Dendritic cell treated with granulocyte-macrophage colony-stimulating factor and Interleukin-4, amounts not matched to agents 40 ng/mL and 50 ng/mL, for 4 days (primary cell): ENCODE measurements at regions not wholly inside any gene's neighbourhood (a gene's known extent, or its start where the extent isn't known, plus 50 kb on each side); places are given as distances from the start of the nearest gene placed in this dataset.

ENCODE experiments used
- H3K27ac Mint-ChIP-seq: one replicate; pipeline ENCODE4 v1.8.0; 2022; ENCODE audit warnings: mild to moderate bottlenecking, mixed read lengths
- H3K27me3 Mint-ChIP-seq: one replicate; pipeline ENCODE4 v1.8.0; 2022; ENCODE audit warnings: mild to moderate bottlenecking, mixed read lengths
- H3K36me3 Mint-ChIP-seq: one replicate; pipeline ENCODE4 v1.8.0; 2022; ENCODE audit warnings: low read depth, mixed read lengths
- H3K4me1 Mint-ChIP-seq: one replicate; pipeline ENCODE4 v1.8.0; 2022; ENCODE audit warnings: low read depth, mixed read lengths
- H3K4me3 Mint-ChIP-seq: one replicate; pipeline ENCODE4 v1.8.0; 2022; ENCODE audit warnings: mild to moderate bottlenecking, moderate library complexity, mixed read lengths
- H3K9me3 Mint-ChIP-seq: one replicate; pipeline ENCODE4 v1.8.0; 2022; ENCODE audit warnings: mixed read lengths
- intact Hi-C: fragments of 100-400 bp; cut with micrococcal nuclease; formaldehyde crosslinking; loops from one replicate; pipeline ENCODE4 v1.15.0; 2022

DNA sequence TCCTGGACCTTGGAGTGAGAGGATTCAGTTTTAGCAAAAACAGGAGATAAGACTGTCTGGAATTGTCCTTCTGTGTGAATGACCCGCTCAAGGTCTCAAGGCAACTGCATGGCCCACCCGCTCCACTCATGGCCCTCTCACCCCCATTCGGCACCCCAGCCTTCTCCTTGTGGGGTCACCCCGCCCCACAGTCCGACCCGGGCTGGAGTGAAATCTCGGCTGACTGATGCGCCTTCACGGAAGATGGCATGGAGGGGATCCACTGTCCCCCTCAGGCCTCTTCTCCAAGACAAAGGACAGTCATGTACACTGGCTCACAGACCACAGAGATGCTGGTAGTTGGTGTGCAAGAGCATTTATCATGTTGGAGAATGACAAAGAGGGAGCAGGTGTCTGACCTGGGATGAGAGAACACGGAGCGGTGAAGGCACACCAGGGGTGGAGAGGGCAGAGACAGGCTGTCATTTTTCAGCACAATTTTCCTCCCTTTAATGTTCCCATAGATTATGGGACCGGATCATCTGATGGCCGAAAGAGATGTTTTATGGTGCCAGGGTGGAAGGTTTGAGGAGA lies 391.9 kb upstream of the TNRC6C start:
- Mint-ChIP-seq H3K36me3 (no peaks in the 10 kb centered on the region), H3K4me3 (no peak overlapping the region), H3K9me3 (no peaks in the 10 kb centered on the region), H3K4me1 (peaks cover 10% of the 10 kb centered on the region), H3K27me3 (peaks cover 42% of the 10 kb centered on the region), H3K27ac (no peak overlapping the region)
- intact Hi-C loops, result no loop called here

DNA sequence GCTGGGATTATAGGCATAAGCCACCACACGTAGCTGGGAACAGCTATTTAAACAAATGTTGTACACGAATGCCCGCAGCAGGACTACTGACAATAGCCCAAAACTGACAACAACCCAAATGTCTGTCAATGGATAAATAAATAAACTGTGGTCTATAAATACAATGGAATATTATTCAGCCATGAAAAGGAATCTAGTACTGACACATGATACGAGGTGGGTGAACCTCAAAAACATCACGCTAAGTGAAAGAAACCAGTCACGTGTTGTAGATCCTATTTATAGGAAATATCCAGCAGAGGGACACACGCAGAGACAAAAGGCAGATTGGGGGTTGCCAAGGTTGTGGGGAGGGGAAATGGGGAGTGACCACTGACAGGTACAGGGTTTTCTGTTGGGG lies 390.0 kb upstream of the TNRC6C start:
- Mint-ChIP-seq H3K27ac (no peak overlapping the region), H3K27me3 (peaks cover 55% of the 10 kb centered on the region), H3K4me1 (peaks cover 27% of the 10 kb centered on the region), H3K4me3 (no peak overlapping the region), H3K36me3 (no peaks in the 10 kb centered on the region), H3K9me3 (no peaks in the 10 kb centered on the region)
- intact Hi-C loops, result no loop called here

DNA sequence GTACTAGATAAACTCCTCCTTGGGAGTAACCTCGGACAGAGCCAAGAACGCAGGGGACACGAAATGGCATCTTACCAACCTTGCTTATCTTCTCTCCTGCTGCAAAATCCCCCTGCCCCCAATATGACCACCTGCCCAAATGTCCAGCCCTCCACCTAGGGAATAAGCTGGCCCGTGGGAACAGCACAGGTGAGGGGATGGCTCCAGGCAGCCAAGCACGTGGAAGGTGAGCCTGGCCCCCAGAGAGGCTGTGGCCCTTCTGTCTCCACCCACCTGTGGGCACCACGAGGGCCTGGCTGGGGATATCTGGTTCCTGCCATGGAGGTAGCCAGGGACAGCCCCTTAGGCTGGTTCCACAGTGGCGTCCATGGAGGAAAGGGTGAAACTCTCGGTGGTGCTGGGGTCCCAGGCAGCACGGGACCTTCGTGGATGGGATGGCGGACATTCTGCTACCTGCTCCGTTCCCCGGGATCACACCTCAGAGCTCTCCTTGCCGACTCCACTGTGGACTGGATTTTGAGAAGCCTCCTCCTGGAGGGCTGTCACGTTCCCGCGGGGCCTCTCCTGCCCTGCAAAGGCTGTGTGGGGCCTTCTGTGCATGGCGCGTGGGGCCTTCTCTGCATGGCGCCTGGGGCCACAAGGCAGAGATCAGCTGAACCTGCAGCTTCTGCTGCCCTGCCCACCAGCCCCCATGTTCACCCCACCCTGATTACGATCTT lies 388.5 kb upstream of the TNRC6C start:
- Mint-ChIP-seq H3K27ac (no peak overlapping the region), H3K36me3 (no peaks in the 10 kb centered on the region), H3K9me3 (no peaks in the 10 kb centered on the region), H3K27me3 (peaks cover 55% of the 10 kb centered on the region), H3K4me3 (no peak overlapping the region), H3K4me1 (peaks cover 41% of the 10 kb centered on the region)
- intact Hi-C loops, result no loop called here

DNA sequence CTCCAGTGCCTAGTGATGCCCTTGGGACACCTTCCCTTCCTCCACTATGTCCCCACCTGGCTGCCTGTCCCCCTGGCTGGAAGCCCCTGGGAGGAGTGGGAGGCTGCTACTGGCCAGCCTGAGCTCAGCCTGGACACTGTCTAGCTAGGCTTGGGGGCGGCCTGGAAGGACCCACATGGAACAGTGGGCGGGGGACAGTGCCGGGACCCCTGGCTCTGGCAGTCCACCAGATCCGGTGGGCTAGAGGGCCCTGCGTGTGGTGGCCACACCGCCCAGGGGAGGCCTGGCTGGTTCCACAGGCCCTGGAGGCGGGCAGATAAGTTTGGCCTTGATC lies 388.0 kb upstream of the TNRC6C start:
- intact Hi-C loops, result no loop called here
- Mint-ChIP-seq H3K27ac (no peak overlapping the region), H3K4me1 (peaks cover 46% of the 10 kb centered on the region), H3K4me3 (no peak overlapping the region), H3K27me3 (peaks cover 55% of the 10 kb centered on the region), H3K36me3 (no peaks in the 10 kb centered on the region), H3K9me3 (no peaks in the 10 kb centered on the region)

DNA sequence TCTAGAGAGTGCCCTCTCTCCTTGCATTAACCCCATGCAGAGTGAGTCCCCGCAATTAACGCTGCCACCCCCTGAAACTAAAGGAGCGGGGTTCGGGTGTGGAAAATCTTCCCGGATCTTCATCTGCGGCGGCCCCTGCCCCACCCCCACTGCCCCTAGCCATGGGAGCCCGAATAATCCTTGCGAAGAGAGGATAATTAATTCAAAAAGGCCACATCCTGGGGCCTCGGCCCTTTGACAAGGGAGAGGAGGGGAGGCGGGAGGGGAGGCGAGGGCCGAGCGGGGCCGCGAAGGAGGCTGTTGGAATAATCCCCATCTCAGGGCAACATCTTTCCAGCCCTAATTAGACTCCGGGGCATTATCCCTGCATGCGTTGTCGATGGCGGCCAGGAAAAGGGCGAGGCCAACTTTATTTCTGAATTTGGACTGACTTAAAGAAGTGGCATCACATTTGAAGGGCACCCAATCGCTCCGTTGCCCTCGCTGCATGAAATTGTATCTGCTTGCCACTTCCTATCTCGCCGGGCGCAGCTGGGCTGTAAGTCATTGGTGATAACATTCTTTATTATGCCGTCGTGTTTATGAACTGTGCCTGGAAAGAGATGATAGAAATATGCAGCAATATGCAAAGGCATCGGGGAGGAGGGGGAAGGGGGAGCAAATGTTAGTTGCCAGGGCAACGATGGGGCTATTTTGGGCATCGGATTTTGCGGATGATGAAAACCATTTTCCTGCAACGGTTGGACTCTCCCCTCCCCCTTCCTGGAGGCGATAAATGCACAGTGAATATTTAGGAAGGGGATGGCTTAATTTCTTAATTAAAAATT lies 387.1 kb upstream of the TNRC6C start:
- Mint-ChIP-seq H3K27ac (no peak overlapping the region), H3K36me3 (no peaks in the 10 kb centered on the region), H3K4me3 (peak overlapping the region; percentile 45), H3K9me3 (no peaks in the 10 kb centered on the region), H3K27me3 (peaks cover 58% of the 10 kb centered on the region), H3K4me1 (peaks cover 55% of the 10 kb centered on the region)
- intact Hi-C loops, result no loop called here

DNA sequence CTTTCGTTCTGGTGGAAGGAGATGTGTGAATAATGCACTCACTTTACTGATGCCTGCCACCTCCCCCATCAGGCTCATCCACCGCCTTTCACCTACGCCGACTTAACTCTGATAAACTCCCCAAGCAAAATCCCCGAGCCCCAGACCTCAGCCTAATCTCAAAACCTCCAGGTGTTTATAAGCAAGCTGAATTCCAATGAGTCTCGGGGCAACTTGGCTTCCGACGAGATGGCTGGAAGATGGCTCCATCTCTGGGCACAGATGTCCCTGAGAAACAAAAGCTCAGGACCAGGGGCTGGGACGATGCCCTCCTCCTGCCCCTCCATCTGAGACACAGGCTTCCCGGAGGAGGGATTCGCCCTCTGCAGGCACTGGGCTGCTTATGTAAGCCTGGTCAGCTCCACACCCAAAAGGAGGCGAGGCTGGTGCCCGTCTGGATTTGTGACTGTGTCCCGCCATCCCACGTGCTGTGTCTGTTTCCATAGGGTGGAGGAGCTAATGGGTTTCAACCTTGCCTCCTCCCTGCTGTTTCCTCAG lies 386.4 kb upstream of the TNRC6C start:
- Mint-ChIP-seq H3K4me3 (peak overlapping the region; percentile 45), H3K9me3 (no peaks in the 10 kb centered on the region), H3K27me3 (peaks cover 60% of the 10 kb centered on the region), H3K27ac (no peak overlapping the region), H3K36me3 (no peaks in the 10 kb centered on the region), H3K4me1 (peaks cover 61% of the 10 kb centered on the region)
- intact Hi-C loops, result no loop called here

DNA sequence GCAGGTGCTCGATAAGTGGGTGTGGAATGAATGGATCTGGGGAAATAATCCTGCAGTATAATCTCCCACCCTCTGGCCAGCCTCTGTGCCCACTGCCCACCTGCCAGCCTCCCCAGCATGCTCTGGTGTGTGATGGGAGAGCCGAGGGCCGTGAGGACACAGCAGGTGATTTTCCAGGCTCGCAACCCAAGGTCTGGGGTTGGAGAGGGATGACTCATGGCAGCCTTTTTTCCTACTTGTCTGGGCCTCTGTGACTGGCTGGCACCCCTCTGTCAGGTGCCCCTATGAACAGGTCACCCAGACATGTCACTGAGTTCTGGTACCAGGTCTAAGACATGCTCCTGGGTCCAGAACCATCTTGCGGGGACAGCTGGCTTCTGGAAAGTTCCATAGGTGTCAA lies 385.7 kb upstream of the TNRC6C start:
- intact Hi-C loops, result no loop called here
- H3K27ac Mint-ChIP-seq, result no peak overlapping the region
- no peaks in the 10 kb centered on the region for H3K9me3 Mint-ChIP-seq
- no peak overlapping the region for H3K4me3 Mint-ChIP-seq
- no peaks in the 10 kb centered on the region for H3K36me3 Mint-ChIP-seq
- peaks cover 62% of the 10 kb centered on the region for H3K27me3 Mint-ChIP-seq
- H3K4me1 Mint-ChIP-seq, result peaks cover 61% of the 10 kb centered on the region

DNA sequence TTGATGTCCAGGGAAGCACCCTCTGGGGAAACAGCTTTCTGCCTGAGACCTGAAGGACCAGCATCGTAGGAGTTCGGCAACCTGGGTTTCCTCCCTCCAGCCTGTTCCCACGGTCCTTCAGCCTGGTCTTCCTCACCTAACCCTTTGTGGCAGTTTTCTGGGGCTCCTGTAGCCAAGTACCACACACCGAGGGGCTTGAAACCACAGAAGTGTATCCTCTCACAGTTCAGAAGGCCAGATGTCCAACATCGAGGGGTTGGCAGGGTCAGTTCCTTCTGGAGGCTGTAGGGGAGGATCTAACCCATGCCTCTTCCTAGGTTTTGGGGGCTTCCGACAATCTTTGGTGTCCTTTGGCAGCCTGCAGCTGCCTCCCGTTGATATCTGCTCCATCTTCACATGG lies 381.0 kb upstream of the TNRC6C start:
- intact Hi-C loops, result no loop called here
- H3K4me1 Mint-ChIP-seq, result peaks cover 70% of the 10 kb centered on the region
- H3K27me3 Mint-ChIP-seq, result peaks cover 33% of the 10 kb centered on the region
- H3K36me3 Mint-ChIP-seq, result no peaks in the 10 kb centered on the region
- no peak overlapping the region for H3K4me3 Mint-ChIP-seq
- no peaks in the 10 kb centered on the region for H3K9me3 Mint-ChIP-seq
- H3K27ac Mint-ChIP-seq, result no peak overlapping the region

DNA sequence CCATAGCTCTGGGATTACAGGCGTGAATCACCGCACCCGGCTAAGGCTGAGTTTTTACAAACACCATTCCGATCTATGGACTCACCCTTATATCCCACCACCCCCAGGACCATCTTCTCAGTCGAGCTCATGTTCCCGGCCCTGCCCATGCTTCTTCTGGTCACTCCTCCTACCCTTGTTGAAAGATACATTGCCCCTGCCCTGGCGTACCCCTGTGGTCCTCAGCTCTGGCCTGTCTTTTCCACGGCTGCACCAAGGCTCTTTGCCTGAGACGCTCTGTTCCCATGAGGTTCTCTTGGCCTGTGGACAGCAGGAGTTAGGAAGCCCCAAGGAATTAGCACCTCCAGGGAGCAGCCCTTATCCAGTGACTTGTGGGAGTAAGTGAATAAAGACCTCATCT lies 379.4 kb upstream of the TNRC6C start:
- Mint-ChIP-seq H3K9me3 (no peaks in the 10 kb centered on the region), H3K4me1 (peaks cover 57% of the 10 kb centered on the region), H3K4me3 (peak overlapping the region; percentile 46), H3K27me3 (peaks cover 24% of the 10 kb centered on the region), H3K27ac (peak overlapping the region; percentile 93), H3K36me3 (no peaks in the 10 kb centered on the region)
- intact Hi-C loops, result no loop called here

DNA sequence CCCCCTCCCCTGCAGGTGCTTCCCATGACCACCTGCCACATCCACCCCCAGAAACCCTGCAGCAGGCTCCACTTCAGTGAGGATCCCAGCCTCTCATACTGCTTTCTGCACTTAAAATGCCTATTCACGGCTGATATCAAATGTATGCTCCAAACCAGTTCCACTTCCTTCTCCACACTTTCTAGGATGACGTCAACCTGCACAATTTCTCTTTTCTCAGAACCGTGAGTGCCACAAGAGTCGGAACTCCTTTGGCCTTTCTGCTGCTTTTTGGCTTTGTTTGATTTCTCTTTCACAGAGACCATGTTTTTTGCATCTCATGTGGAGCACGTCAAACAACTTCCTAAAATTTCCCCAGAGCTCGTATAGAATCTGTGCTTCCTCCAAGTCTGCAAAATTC lies 378.8 kb upstream of the TNRC6C start:
- Mint-ChIP-seq H3K27me3 (peaks cover 21% of the 10 kb centered on the region), H3K4me1 (peaks cover 51% of the 10 kb centered on the region), H3K4me3 (peak overlapping the region; percentile 46), H3K36me3 (no peaks in the 10 kb centered on the region), H3K27ac (peak overlapping the region; percentile 93), H3K9me3 (no peaks in the 10 kb centered on the region)
- intact Hi-C loops, result no loop called here

DNA sequence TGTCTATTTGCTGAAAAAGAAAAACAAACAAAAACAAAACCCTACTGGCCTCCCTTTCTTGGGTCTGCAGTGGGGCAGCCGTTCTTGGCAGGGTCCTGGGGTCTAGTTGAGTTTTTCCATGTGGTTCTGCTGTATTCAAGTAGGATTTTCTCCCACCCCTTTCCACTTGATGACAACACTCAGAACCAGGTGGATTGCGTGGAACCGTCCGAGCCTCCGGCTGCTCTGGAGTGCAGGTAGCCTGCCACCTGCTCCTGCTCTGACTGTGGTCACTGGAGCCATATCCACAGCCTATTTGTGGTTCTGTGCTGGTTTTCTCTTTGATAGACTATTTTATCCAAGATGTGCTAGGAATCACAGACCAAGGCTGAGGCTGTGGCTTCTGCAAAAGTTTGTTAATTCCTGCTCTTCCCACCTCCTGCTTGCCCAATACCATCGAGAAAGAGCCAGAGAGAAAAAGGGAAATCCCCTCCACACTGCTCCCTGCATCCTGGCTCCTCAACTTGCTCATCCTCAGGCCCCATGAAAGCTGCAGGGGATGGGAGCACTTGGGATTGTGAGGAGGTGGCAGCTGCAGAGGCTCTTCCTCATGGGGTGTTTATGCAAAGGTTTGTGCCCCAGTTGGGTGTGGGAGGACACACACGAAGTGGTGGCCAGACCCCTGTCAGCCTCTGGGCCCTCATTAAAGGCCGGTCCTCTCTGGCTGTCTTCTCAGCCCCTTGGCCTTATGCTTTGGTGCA lies 377.8 kb upstream of the TNRC6C start:
- no peaks in the 10 kb centered on the region for H3K36me3 Mint-ChIP-seq
- no peak overlapping the region for H3K4me3 Mint-ChIP-seq
- H3K27ac Mint-ChIP-seq, result peak overlapping the region; percentile 93
- intact Hi-C loops, result no loop called here
- H3K9me3 Mint-ChIP-seq, result no peaks in the 10 kb centered on the region
- peaks cover 41% of the 10 kb centered on the region for H3K4me1 Mint-ChIP-seq
- peaks cover 20% of the 10 kb centered on the region for H3K27me3 Mint-ChIP-seq

DNA sequence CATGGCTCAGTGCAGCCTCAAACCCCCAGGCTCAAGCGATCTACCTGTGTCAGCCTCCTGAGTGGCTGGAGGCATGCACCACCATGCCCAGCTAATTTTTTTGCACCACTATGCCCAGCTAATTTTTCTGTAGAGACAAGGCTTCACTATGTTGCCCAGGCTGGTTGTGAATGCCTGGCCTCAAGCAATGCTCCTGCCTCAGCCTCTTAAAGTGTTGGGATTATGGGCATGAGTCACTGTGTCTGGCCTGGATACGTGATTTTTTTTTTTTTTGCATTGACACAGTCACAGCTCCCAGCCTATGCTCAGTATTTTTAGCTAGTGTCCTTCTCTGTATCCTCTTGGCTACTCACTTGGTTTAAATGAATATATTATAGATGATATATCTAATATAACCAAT lies 377.0 kb upstream of the TNRC6C start:
- Mint-ChIP-seq H3K9me3 (peaks cover under 1% of the 10 kb centered on the region), H3K4me3 (no peak overlapping the region), H3K27ac (peak overlapping the region; percentile 93), H3K4me1 (peaks cover 33% of the 10 kb centered on the region), H3K27me3 (peaks cover 14% of the 10 kb centered on the region), H3K36me3 (no peaks in the 10 kb centered on the region)
- intact Hi-C loops, result no loop called here

DNA sequence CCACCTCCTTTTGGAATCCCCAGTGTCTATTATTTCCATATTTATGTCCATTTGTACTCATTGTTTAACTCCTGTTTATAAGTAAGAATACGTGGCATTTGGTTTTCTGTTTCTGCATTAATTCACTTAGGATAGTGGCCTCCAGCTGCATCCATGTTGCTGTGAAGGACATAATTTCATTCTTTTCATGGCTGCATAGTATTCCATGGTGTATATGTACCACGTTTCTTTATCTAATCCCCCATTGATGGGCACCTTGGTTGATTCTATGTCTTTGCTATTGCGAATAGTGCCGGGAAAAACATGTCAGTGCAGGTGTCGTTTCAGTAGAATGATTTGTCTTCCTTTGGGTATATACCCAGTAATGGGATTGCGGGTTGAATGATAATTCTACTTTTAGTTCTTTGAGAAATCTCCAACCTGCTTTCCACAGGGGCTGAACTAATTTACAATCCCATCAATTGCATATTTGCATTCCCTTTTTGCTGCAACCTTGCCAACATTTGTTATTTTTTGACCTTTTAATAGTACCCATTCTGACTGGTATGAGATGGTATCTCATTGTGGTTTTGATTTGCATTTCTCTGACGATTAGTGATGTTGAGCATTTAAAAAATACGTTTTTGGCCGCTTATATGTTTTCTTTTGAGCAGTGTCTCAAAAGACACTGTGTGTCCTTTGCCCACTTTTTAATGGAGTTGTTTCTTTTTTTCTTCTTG lies 373.2 kb upstream of the TNRC6C start:
- peaks cover 16% of the 10 kb centered on the region for H3K9me3 Mint-ChIP-seq
- H3K36me3 Mint-ChIP-seq, result no peaks in the 10 kb centered on the region
- H3K27ac Mint-ChIP-seq, result no peak overlapping the region
- intact Hi-C loops, result no loop called here
- H3K4me1 Mint-ChIP-seq, result peaks cover 13% of the 10 kb centered on the region
- no peak overlapping the region for H3K4me3 Mint-ChIP-seq
- peaks cover 5% of the 10 kb centered on the region for H3K27me3 Mint-ChIP-seq
